ENCODE measurements at regions not wholly inside any gene's neighbourhood (a gene's known extent, or its start where the extent isn't known, plus 50 kb on each side); places are given as distances from the start of the nearest gene placed in this dataset.

- TF ChIP-seq TAF1 (IDR thresholded peaks at IDR 0.05; ENCODE audit: low read depth): no peak
- TF ChIP-seq REST (IDR thresholded peaks at IDR 0.05; ENCODE audit: low read depth): no peak
- no peak for TF ChIP-seq MAX (IDR thresholded peaks at IDR 0.05)
- no peak for TF ChIP-seq CEBPB (IDR thresholded peaks at IDR 0.05)
- TF ChIP-seq YY1 (IDR thresholded peaks at IDR 0.05; ENCODE audit: low read depth): no peak
- no peak for TF ChIP-seq TEAD4 (IDR thresholded peaks at IDR 0.05)
- TF ChIP-seq CREB1 (IDR thresholded peaks at IDR 0.05; ENCODE audit: low read depth): no peak
- no peak for TF ChIP-seq EP300 (IDR thresholded peaks at IDR 0.05; ENCODE audit: borderline replicate concordance)
- no peak for TF ChIP-seq USF1 (IDR thresholded peaks at IDR 0.05)
- TF ChIP-seq RAD21 (IDR thresholded peaks at IDR 0.05; ENCODE audit: low read depth): no peak
- no peak for TF ChIP-seq ZBTB7A (IDR thresholded peaks at IDR 0.05; ENCODE audit: low read depth)
- TF ChIP-seq FOXM1 (IDR thresholded peaks at IDR 0.05; ENCODE audit: borderline replicate concordance, low read depth): no peak
Measured at GRCh38 chr16:51201604-51202003, 50.5 kb upstream of the SALL1 start.
